HL-60 (cell line): ENCODE measurements at regions not wholly inside any gene's neighbourhood (a gene's known extent, or its start where the extent isn't known, plus 50 kb on each side); places are given as distances from the start of the nearest gene placed in this dataset.

Source experiments
- CTCF ChIP-seq: IDR thresholded peaks from one replicate; pipeline ENCODE4 v1.5.1; 2011; ENCODE audit warnings: low read length, control low read depth, inconsistent platforms; ENCODE audit not compliant: insufficient read depth
- POLR2AphosphoS5 ChIP-seq: IDR thresholded peaks from 2 replicates; pipeline ENCODE4 v1.6.1; 2012; ENCODE audit warnings: low read depth

GRCh38 chr2:64757126-64757525, 103.4 kb upstream of the SERTAD2 start:
- TF ChIP-seq CTCF (no peak), POLR2AphosphoS5 (no peak)
